K562 (cell line): ENCODE measurements at regions not wholly inside any gene's neighbourhood (a gene's known extent, or its start where the extent isn't known, plus 50 kb on each side); places are given as distances from the start of the nearest gene placed in this dataset.

Experiments used
- ATAC-seq: fragments of 200-7000 bp; cut with Tn5 transposase; 3 replicates; pipeline ENCODE4 v1.9.1; 2020; ENCODE audit warnings: moderate library complexity
- BruUV-seq: library from RNA; stranded (reverse); fragments of 400-500 nt; replicated peaks from 2 replicates; lab custom pipeline; 2021; lab: Mats Ljungman, UMichigan
- CTCF ChIA-PET: fragments of 300-600 bp; formaldehyde crosslinking; extraction: SDS; loops from one replicate; lab custom pipeline; 2021; ENCODE audit warnings: low intra/inter-chr PET ratio; lab: Yijun Ruan, JAX
- POLR2A ChIA-PET: fragments of 300-600, 350-650 bp; sonication (Branson Sonifier 250); formaldehyde crosslinking; extraction: SDS; loops from one replicate; lab custom pipeline; 2021; ENCODE audit warnings: antibody characterized with exemption, inconsistent platforms; lab: Yijun Ruan, JAX
- DNase-seq, 4 experiments: peaks; one replicate each; pipeline versions ENCODE4 v3.0.0 to v3.0.0-alpha.2; 2011 to 2018; ENCODE audit warnings: low spot score in 3 of 4, mixed read lengths in 3 of 4; ENCODE audit errors: extremely low read depth in 1 of 4
- FAIRE-seq: peaks from 2 replicates; lab custom pipeline; 2011; peaks lifted over from hg19 to GRCh38; lab: Jason Lieb, UNC
- H2AFZ ChIP-seq: 2 replicates; pipeline ENCODE4 v1.6.0; 2011; ENCODE audit warnings: low read depth, low read length, control low read depth, inconsistent platforms
- H3K27ac ChIP-seq: fragments of 200-600 bp; 3 replicates; pipeline ENCODE4 v1.8.0; 2011; ENCODE audit warnings: low read depth, mild to moderate bottlenecking, control low read depth, inconsistent platforms, low read length, moderate library complexity, mixed read lengths; ENCODE audit errors: extremely low read depth
- H3K27me3 ChIP-seq, 2 experiments: fragments of 300-600 bp in 1 of 2; 2 replicates in 1 of 2; 3 replicates in 1 of 2; pipeline versions ENCODE4 v1.6.0 to v1.8.0; 2011; ENCODE audit warnings: inconsistent platforms in 2 of 2, low read length in 2 of 2, mild to moderate bottlenecking in 1 of 2, mixed read lengths in 1 of 2, moderate library complexity in 1 of 2; ENCODE audit not compliant: control insufficient read depth in 2 of 2, insufficient read depth in 2 of 2
- H3K36me3 ChIP-seq: fragments of 300-600 bp; 3 replicates; pipeline ENCODE4 v1.8.0; 2011; ENCODE audit warnings: mild to moderate bottlenecking, low read length, inconsistent platforms; ENCODE audit not compliant: control insufficient read depth, insufficient read depth
- H3K4me1 ChIP-seq, 2 experiments: fragments of 200-600 bp in 1 of 2; replicated peaks in 1 of 2; 2 replicates in 1 of 2; 3 replicates in 1 of 2; pipeline versions ENCODE4 v1.5.1 to v1.8.0; 2011; ENCODE audit warnings: inconsistent platforms in 2 of 2, low read length in 2 of 2, mild to moderate bottlenecking in 1 of 2, mixed read lengths in 1 of 2, moderate library complexity in 1 of 2; ENCODE audit not compliant: control insufficient read depth in 2 of 2, insufficient read depth in 2 of 2
- H3K4me2 ChIP-seq: 2 replicates; pipeline ENCODE4 v1.6.1; 2011; ENCODE audit warnings: low read length, control low read depth, inconsistent platforms, mixed read lengths; ENCODE audit not compliant: insufficient read depth
- H3K4me3 ChIP-seq: fragments of 200-600 bp; sonication (generic), shearing (Covaris generic); 2 replicates; pipeline ENCODE4 v1.5.1; 2016; ENCODE audit warnings: control low read depth, inconsistent platforms
- H3K79me2 ChIP-seq: fragments of 200-600 bp; 3 replicates; pipeline ENCODE4 v1.8.0; 2011; ENCODE audit warnings: low read length, inconsistent platforms; ENCODE audit not compliant: control insufficient read depth, insufficient read depth
- H3K9ac ChIP-seq, 2 experiments: 2 replicates each; pipeline versions ENCODE4 v1.6.0 to v1.6.1; 2011; ENCODE audit warnings: low read depth in 2 of 2, low read length in 2 of 2, control low read depth in 1 of 2, inconsistent platforms in 1 of 2, mild to moderate bottlenecking in 1 of 2, mixed read lengths in 1 of 2; ENCODE audit not compliant: insufficient read depth in 1 of 2
- H3K9me1 ChIP-seq: one replicate; pipeline ENCODE4 v1.6.0; 2011; ENCODE audit warnings: inconsistent platforms, mild to moderate bottlenecking, low read length, moderate library complexity; ENCODE audit not compliant: control insufficient read depth, insufficient read depth
- H3K9me3 ChIP-seq: replicated peaks from 2 replicates; pipeline ENCODE4 v1.5.1; 2011; ENCODE audit warnings: low read depth, low read length, inconsistent platforms; ENCODE audit not compliant: control insufficient read depth, insufficient read depth
- H4K20me1 ChIP-seq: replicated peaks from 2 replicates; pipeline ENCODE4 v1.6.1; 2011; ENCODE audit warnings: low read length, inconsistent platforms, mixed read lengths; ENCODE audit not compliant: control insufficient read depth, insufficient read depth
- CLOCK ChIP-seq: fragments of 250-450 bp; sonication (Bioruptor Pico); IDR thresholded peaks from 2 replicates; pipeline ENCODE4 v1.4.0; 2020; ENCODE audit warnings: mild to moderate bottlenecking, moderate library complexity, borderline replicate concordance
- MAZ ChIP-seq, 2 experiments: fragments of 450-650 bp in 1 of 2; sonication (generic) in 1 of 2; formaldehyde crosslinking; IDR thresholded peaks in 1 of 2; conservative IDR thresholded peaks in 1 of 2; 2 replicates each; pipeline versions ENCODE4 v1.4.0 to v1.5.0; 2020; ENCODE audit warnings: mild to moderate bottlenecking in 1 of 2, missing genetic modification reagents in 1 of 2
- MTF1 ChIP-seq: fragments of 250-450 bp; sonication (Bioruptor Pico); IDR thresholded peaks from 2 replicates; pipeline ENCODE4 v1.9.0; 2021; ENCODE audit warnings: moderate library complexity, mild to moderate bottlenecking, inconsistent platforms, borderline replicate concordance
- REST ChIP-seq, 2 experiments: fragments of 450-650 bp; formaldehyde crosslinking in 1 of 2; IDR thresholded peaks; 2 replicates each; pipeline versions ENCODE4 v1.4.0 to v1.6.1; 2014 to 2020; ENCODE audit warnings: mild to moderate bottlenecking in 2 of 2, borderline replicate concordance in 1 of 2, low read depth in 1 of 2
- WGBS: fragments of 100-300 bp; shearing (Covaris generic); methylation state at CpG from one replicate; pipeline ENCODE4 v1.1.6; 2016; ENCODE audit warnings: low coverage, mixed read lengths; ENCODE audit not compliant: insufficient coverage; ENCODE audit errors: missing lambda C conversion rate; 5-methylcytosine and 5-hydroxymethylcytosine counted together
- in situ Hi-C: fragments of 300-500 bp; cut with MboI; formaldehyde crosslinking; loops from 4 replicates; pipeline ENCODE4 v1.15.0; 2018; ENCODE audit warnings: inconsistent platforms, mixed read lengths
- intact Hi-C: fragments of 100-400 bp; cut with micrococcal nuclease; formaldehyde crosslinking; loops from 2 replicates; pipeline ENCODE4 v1.14.2; 2022
- TF ChIP-seq, protein P1 (sequence below), 3 experiments: fragments of 200-800 bp in 1 of 3; sonication (Bioruptor generic) in 1 of 3; sonication (generic) in 1 of 3; formaldehyde crosslinking in 1 of 3; IDR thresholded peaks; 2 replicates each; pipeline versions ENCODE4 v1.6.1 to v1.8.0; 2016 to 2022; ENCODE audit warnings: mild to moderate bottlenecking in 2 of 3, missing compliant biosample characterization in 2 of 3, missing genetic modification characterization in 2 of 3, missing genetic modification reagents in 1 of 3
- TF ChIP-seq, protein P2 (sequence below), 2 experiments: fragments of 450-650 bp; conservative IDR thresholded peaks; 2 replicates each; pipeline ENCODE4 v1.6.1; 2017; ENCODE audit warnings: mild to moderate bottlenecking in 2 of 2, moderate library complexity in 2 of 2

GRCh38 chr1:181351740-181352139 lies 131.6 kb upstream of the CACNA1E start:
- Histone ChIP-seq H3K27me3 (peaks cover 2 to 28% of the 10 kb centered on the region in 2 experiments; a peak in 2 of 5 replicates), H3K4me2 (no peak overlapping the region), H3K9me3 (no peaks in the 10 kb centered on the region), H3K9me1 (no peaks in the 10 kb centered on the region), H2AFZ (no peak overlapping the region), H3K79me2 (no peaks in the 10 kb centered on the region), H3K36me3 (no peaks in the 10 kb centered on the region), H3K9ac (no peak overlapping the region), H3K27ac (no peak overlapping the region), H4K20me1 (no peaks in the 10 kb centered on the region), H3K4me3 (no peak overlapping the region), H3K4me1 (no peaks in the 10 kb centered on the region)
- DNase-seq, result no peak
- ChIA-PET CTCF (no interaction called here), POLR2A (no interaction called here)
- no TSS peak for BruUV-seq
- intact Hi-C loops (no loop called here), in situ Hi-C loops (no loop called here)
- no peak for ATAC-seq
- 2% methylated on average over 3 of the region's 3 CpGs for WGBS
- no peak for FAIRE-seq
- TF ChIP-seq, protein P1, sequence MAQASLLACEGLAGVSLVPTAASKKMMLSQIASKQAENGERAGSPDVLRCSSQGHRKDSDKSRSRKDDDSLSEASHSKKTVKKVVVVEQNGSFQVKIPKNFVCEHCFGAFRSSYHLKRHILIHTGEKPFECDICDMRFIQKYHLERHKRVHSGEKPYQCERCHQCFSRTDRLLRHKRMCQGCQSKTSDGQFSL (CRISPR knock-in tag; IDR thresholded peaks at IDR 0.05), result no peak
- TF ChIP-seq, protein P1 (tag; IDR thresholded peaks at IDR 0.05), result no peak
- TF ChIP-seq MTF1 (CRISPR knock-in tag) (no peak), CLOCK (CRISPR knock-in tag) (no peak), MAZ (CRISPR knock-in tag; conservative IDR thresholded peaks at IDR 0.05 in 1 of 2, IDR thresholded peaks at IDR 0.05 in 1 of 2) (no peak), REST (IDR thresholded peaks at IDR 0.05; ENCODE audit: borderline replicate concordance) (no peak), REST (CRISPR knock-in tag; IDR thresholded peaks at IDR 0.05; ENCODE audit: low read depth) (no peak)
- TF ChIP-seq, protein P2, sequence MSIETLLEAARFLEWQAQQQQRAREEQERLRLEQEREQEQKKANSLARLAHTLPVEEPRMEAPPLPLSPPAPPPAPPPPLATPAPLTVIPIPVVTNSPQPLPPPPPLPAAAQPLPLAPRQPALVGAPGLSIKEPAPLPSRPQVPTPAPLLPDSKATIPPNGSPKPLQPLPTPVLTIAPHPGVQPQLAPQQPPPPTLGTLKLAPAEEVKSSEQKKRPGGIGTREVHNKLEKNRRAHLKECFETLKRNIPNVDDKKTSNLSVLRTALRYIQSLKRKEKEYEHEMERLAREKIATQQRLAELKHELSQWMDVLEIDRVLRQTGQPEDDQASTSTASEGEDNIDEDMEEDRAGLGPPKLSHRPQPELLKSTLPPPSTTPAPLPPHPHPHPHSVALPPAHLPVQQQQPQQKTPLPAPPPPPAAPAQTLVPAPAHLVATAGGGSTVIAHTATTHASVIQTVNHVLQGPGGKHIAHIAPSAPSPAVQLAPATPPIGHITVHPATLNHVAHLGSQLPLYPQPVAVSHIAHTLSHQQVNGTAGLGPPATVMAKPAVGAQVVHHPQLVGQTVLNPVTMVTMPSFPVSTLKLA (conservative IDR thresholded peaks at IDR 0.05), result no peak
